Stimulated activated memory B cell treated with anti-CD40 and anti-IgM and Interleukin-4, amounts not matched to agents 10 μg/mL and 1 μg/mL and 100 μg/mL, for 72 hours (primary cell): ENCODE measurements at regions not wholly inside any gene's neighbourhood (a gene's known extent, or its start where the extent isn't known, plus 50 kb on each side); places are given as distances from the start of the nearest gene placed in this dataset.
"Not testable (repeated sequence)": the region's sequence is repeated elsewhere in the genome, so short reads cannot be mapped to it uniquely, and the experiment has no call there.

ENCODE experiments used
- ATAC-seq: fragments of 150-1000 bp; cut with Tn5 transposase; 2 replicates; pipeline ENCODE4 v1.10.0; 2021
- H3K27ac Mint-ChIP-seq: one replicate; pipeline ENCODE4 v1.8.0; 2022; ENCODE audit warnings: mild to moderate bottlenecking, mixed read lengths
- H3K27me3 Mint-ChIP-seq: one replicate; pipeline ENCODE4 v1.8.0; 2022; ENCODE audit warnings: mixed read lengths
- H3K36me3 Mint-ChIP-seq: one replicate; pipeline ENCODE4 v1.8.0; 2022; ENCODE audit warnings: mixed read lengths
- H3K4me1 Mint-ChIP-seq: one replicate; pipeline ENCODE4 v1.8.0; 2022; ENCODE audit warnings: mixed read lengths
- H3K4me3 Mint-ChIP-seq: one replicate; pipeline ENCODE4 v1.8.0; 2022; ENCODE audit warnings: mild to moderate bottlenecking, moderate library complexity, mixed read lengths
- H3K9me3 Mint-ChIP-seq: one replicate; pipeline ENCODE4 v1.8.0; 2022; ENCODE audit warnings: mixed read lengths

DNA sequence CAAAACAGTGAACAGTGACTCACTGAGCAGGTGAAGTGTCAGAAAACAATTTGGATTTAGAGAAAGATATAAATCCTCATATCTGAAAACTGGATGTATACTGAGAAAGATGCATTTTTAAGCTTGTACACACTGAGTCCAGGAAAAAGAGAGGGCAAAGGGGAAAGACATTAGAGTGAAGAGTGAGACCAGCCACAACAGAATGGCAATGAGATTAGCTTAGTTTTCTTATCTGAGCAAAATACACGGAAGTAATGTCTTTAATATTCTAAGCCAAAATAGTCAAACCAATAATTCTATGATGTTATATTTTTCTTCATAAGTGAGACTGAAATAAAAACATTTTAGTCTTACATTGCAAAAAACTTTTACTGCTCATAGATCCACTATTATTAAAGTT lies 236.0 kb downstream of the SLITRK5 start:
- no peak for ATAC-seq
- H3K36me3 Mint-ChIP-seq, result no peaks in the 10 kb centered on the region
- no peaks in the 10 kb centered on the region for H3K27me3 Mint-ChIP-seq
- no peak overlapping the region for H3K4me3 Mint-ChIP-seq
- peaks cover 3% of the 10 kb centered on the region for H3K9me3 Mint-ChIP-seq
- H3K4me1 Mint-ChIP-seq, result no peaks in the 10 kb centered on the region
- H3K27ac Mint-ChIP-seq, result no peak overlapping the region

- Mint-ChIP-seq H3K9me3 (peaks cover 16% of the 10 kb centered on the region), H3K27ac (no peak overlapping the region), H3K4me1 (no peaks in the 10 kb centered on the region), H3K36me3 (no peaks in the 10 kb centered on the region), H3K4me3 (no peak overlapping the region), H3K27me3 (no peaks in the 10 kb centered on the region)
- no peak for ATAC-seq
Measured at GRCh38 chr13:87919956-87920355, 248.8 kb downstream of the SLITRK5 start.

GRCh38 chr13:87923753-87924152 lies 252.6 kb downstream of the SLITRK5 start:
- Mint-ChIP-seq H3K4me3 (no peak overlapping the region), H3K4me1 (no peaks in the 10 kb centered on the region), H3K27me3 (no peaks in the 10 kb centered on the region), H3K27ac (no peak overlapping the region), H3K9me3 (peaks cover 9% of the 10 kb centered on the region), H3K36me3 (no peaks in the 10 kb centered on the region)
- no peak for ATAC-seq

- Mint-ChIP-seq H3K27ac (no peak overlapping the region), H3K4me3 (no peak overlapping the region), H3K27me3 (no peaks in the 10 kb centered on the region), H3K4me1 (no peaks in the 10 kb centered on the region), H3K36me3 (no peaks in the 10 kb centered on the region), H3K9me3 (peaks cover 7% of the 10 kb centered on the region)
- ATAC-seq, result no peak
Measured at GRCh38 chr13:87925006-87925405, 253.8 kb downstream of the SLITRK5 start.

GRCh38 chr13:87940776-87941175 lies 269.6 kb downstream of the SLITRK5 start:
- peaks cover 1% of the 10 kb centered on the region for H3K9me3 Mint-ChIP-seq
- H3K27ac Mint-ChIP-seq, result no peak overlapping the region
- H3K36me3 Mint-ChIP-seq, result no peaks in the 10 kb centered on the region
- H3K27me3 Mint-ChIP-seq, result no peaks in the 10 kb centered on the region
- no peak overlapping the region for H3K4me3 Mint-ChIP-seq
- H3K4me1 Mint-ChIP-seq, result no peaks in the 10 kb centered on the region
- no peak for ATAC-seq

- ATAC-seq, result no peak
- H3K4me3 Mint-ChIP-seq, result no peak overlapping the region
- no peak overlapping the region for H3K27ac Mint-ChIP-seq
- no peaks in the 10 kb centered on the region for H3K27me3 Mint-ChIP-seq
- H3K4me1 Mint-ChIP-seq, result no peaks in the 10 kb centered on the region
- no peaks in the 10 kb centered on the region for H3K9me3 Mint-ChIP-seq
- no peaks in the 10 kb centered on the region for H3K36me3 Mint-ChIP-seq
Measured at GRCh38 chr13:87941226-87941625, 270.1 kb downstream of the SLITRK5 start.

GRCh38 chr13:87942205-87942604 lies 271.0 kb downstream of the SLITRK5 start:
- H3K9me3 Mint-ChIP-seq, result no peaks in the 10 kb centered on the region
- no peak overlapping the region for H3K27ac Mint-ChIP-seq
- H3K4me3 Mint-ChIP-seq, result no peak overlapping the region
- no peaks in the 10 kb centered on the region for H3K27me3 Mint-ChIP-seq
- ATAC-seq, result no peak
- no peaks in the 10 kb centered on the region for H3K4me1 Mint-ChIP-seq
- no peaks in the 10 kb centered on the region for H3K36me3 Mint-ChIP-seq

DNA sequence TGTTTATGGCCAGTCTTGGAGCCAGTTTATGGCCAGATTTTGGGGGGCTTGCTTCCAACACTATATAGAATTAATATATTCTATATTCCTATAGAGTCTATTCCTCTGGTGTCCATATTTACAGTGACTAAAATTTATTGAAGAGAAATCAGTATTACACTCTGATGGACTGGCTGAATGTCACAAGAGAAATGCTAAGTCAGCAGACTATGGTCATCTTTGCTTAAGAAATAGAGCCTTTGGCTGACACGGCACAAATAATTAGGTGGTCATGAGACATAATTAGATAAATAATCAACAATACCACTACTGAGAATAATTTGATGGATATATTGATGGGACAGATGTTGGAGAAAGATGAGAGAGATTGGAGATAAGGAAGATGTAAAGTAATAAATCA lies 272.9 kb downstream of the SLITRK5 start:
- Mint-ChIP-seq H3K9me3 (no peaks in the 10 kb centered on the region), H3K27ac (no peak overlapping the region), H3K27me3 (no peaks in the 10 kb centered on the region), H3K36me3 (no peaks in the 10 kb centered on the region), H3K4me3 (no peak overlapping the region), H3K4me1 (no peaks in the 10 kb centered on the region)
- ATAC-seq, result no peak

GRCh38 chr13:87952377-87952776 lies 281.2 kb downstream of the SLITRK5 start:
- no peak for ATAC-seq
- Mint-ChIP-seq H3K36me3 (no peaks in the 10 kb centered on the region), H3K9me3 (peaks cover 3% of the 10 kb centered on the region), H3K27ac (no peak overlapping the region), H3K4me1 (no peaks in the 10 kb centered on the region), H3K27me3 (no peaks in the 10 kb centered on the region), H3K4me3 (no peak overlapping the region)

DNA sequence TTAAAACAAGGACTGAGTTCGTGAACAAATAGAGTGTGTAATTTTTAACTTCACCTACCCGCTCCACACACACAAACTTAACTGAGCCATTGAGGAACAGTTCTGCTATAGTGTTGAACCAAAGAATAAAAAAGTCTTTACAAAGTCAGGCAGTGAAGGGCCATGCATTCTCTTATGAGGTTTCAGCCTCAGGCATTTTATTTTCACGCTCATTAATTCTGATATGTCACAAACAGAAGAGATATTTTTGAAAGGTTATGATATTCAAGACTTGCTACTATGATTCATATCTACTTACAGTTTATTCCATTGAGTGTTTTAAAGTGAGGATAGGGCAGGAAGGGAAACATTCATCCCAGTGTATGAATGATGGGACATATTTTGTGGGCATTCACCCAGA lies 282.2 kb downstream of the SLITRK5 start:
- Mint-ChIP-seq H3K4me3 (no peak overlapping the region), H3K27me3 (no peaks in the 10 kb centered on the region), H3K4me1 (no peaks in the 10 kb centered on the region), H3K27ac (no peak overlapping the region), H3K9me3 (peaks cover 3% of the 10 kb centered on the region), H3K36me3 (no peaks in the 10 kb centered on the region)
- no peak for ATAC-seq

DNA sequence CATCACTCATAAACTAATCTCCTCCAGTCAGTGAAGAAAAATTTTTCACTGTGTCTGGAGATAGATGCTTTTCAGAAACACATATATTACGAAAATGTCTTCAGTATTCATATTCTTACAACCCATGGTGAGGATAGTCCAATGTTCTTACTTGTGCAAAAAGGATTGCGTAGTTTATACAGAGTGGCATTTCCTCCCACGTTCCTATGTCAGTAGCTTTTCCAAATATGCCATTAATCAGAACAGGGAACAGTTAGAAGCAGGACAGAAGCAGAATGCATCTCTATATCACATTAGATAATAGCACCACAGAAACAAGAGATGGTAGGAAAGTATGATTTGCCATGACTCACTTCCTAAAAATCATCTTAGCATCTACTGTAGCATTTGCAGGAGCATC lies 282.9 kb downstream of the SLITRK5 start:
- no peak for ATAC-seq
- peaks cover 3% of the 10 kb centered on the region for H3K9me3 Mint-ChIP-seq
- H3K27ac Mint-ChIP-seq, result no peak overlapping the region
- no peaks in the 10 kb centered on the region for H3K36me3 Mint-ChIP-seq
- H3K4me3 Mint-ChIP-seq, result no peak overlapping the region
- H3K27me3 Mint-ChIP-seq, result no peaks in the 10 kb centered on the region
- H3K4me1 Mint-ChIP-seq, result no peaks in the 10 kb centered on the region

- no peak for ATAC-seq
- H3K36me3 Mint-ChIP-seq, result no peaks in the 10 kb centered on the region
- H3K4me1 Mint-ChIP-seq, result no peaks in the 10 kb centered on the region
- H3K9me3 Mint-ChIP-seq, result no peaks in the 10 kb centered on the region
- H3K27me3 Mint-ChIP-seq, result no peaks in the 10 kb centered on the region
- H3K4me3 Mint-ChIP-seq, result no peak overlapping the region
- H3K27ac Mint-ChIP-seq, result no peak overlapping the region
Measured at GRCh38 chr13:87961546-87961945, 290.4 kb downstream of the SLITRK5 start.

- H3K4me3 Mint-ChIP-seq, result no peak overlapping the region
- ATAC-seq, result no peak
- H3K9me3 Mint-ChIP-seq, result peaks cover 4% of the 10 kb centered on the region
- H3K27me3 Mint-ChIP-seq, result no peaks in the 10 kb centered on the region
- no peaks in the 10 kb centered on the region for H3K36me3 Mint-ChIP-seq
- no peaks in the 10 kb centered on the region for H3K4me1 Mint-ChIP-seq
- H3K27ac Mint-ChIP-seq, result no peak overlapping the region
Measured at GRCh38 chr13:87972568-87972967, 301.4 kb downstream of the SLITRK5 start.

- H3K36me3 Mint-ChIP-seq, result no peaks in the 10 kb centered on the region
- H3K27ac Mint-ChIP-seq, result no peak overlapping the region
- H3K9me3 Mint-ChIP-seq, result peaks cover 4% of the 10 kb centered on the region
- H3K4me3 Mint-ChIP-seq, result no peak overlapping the region
- no peak for ATAC-seq
- no peaks in the 10 kb centered on the region for H3K27me3 Mint-ChIP-seq
- H3K4me1 Mint-ChIP-seq, result no peaks in the 10 kb centered on the region
Measured at GRCh38 chr13:87975035-87975434, 303.9 kb downstream of the SLITRK5 start.

DNA sequence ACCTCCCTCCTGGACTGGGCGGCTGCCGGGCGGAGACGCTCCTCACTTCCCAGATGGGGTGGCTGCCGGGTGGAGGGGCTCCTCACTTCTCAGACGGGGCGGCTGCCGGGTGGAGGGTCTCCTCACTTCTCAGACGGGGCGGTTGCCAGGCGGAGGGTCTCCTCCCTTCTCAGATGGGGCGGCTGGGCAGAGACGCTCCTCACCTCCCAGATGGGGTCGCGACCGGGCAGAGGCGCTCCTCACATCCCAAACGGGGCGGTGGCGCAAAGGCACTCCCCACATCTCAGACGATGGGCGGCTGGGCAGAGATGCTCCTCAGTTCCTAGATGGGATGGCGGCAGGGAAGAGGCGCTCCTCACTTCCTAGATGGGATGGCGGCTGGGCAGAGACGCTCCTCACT lies 305.5 kb downstream of the SLITRK5 start:
- H3K27me3 Mint-ChIP-seq, H3K4me3 Mint-ChIP-seq, H3K36me3 Mint-ChIP-seq, H3K27ac Mint-ChIP-seq, ATAC-seq, H3K4me1 Mint-ChIP-seq, H3K9me3 Mint-ChIP-seq: not testable (repeated sequence)

DNA sequence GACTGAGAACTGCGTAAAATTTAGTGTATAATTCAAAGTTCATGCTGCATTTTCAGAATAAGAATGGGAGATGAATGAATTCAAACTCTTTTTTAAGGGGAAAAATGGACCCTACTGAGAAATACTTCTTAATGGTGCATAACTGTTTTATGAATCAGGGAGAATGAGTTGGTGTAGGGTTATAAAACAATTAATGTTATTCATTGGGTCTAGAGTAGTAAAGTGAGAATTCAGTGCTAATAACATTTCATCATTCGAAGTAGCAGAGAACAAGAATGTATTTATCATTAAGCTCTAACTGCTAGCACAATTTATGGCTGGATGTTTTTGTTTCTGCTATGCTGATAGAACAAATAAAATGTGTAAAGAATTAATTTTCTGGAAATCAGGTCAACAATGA lies 310.2 kb downstream of the SLITRK5 start:
- Mint-ChIP-seq H3K4me3 (no peak overlapping the region), H3K4me1 (no peaks in the 10 kb centered on the region), H3K36me3 (no peaks in the 10 kb centered on the region), H3K9me3 (peaks cover 3% of the 10 kb centered on the region), H3K27ac (no peak overlapping the region), H3K27me3 (no peaks in the 10 kb centered on the region)
- ATAC-seq, result no peak

- H3K9me3 Mint-ChIP-seq, result peaks cover 3% of the 10 kb centered on the region
- ATAC-seq, result no peak
- no peaks in the 10 kb centered on the region for H3K27me3 Mint-ChIP-seq
- no peaks in the 10 kb centered on the region for H3K4me1 Mint-ChIP-seq
- no peaks in the 10 kb centered on the region for H3K36me3 Mint-ChIP-seq
- H3K4me3 Mint-ChIP-seq, result no peak overlapping the region
- no peak overlapping the region for H3K27ac Mint-ChIP-seq
Measured at GRCh38 chr13:87982400-87982799, 311.2 kb downstream of the SLITRK5 start.
